ENCODE measurements at regions not wholly inside any gene's neighbourhood (a gene's known extent, or its start where the extent isn't known, plus 50 kb on each side); places are given as distances from the start of the nearest gene placed in this dataset.
"Not testable (repeated sequence)": the region's sequence is repeated elsewhere in the genome, so short reads cannot be mapped to it uniquely, and the experiment has no call there.

DNA sequence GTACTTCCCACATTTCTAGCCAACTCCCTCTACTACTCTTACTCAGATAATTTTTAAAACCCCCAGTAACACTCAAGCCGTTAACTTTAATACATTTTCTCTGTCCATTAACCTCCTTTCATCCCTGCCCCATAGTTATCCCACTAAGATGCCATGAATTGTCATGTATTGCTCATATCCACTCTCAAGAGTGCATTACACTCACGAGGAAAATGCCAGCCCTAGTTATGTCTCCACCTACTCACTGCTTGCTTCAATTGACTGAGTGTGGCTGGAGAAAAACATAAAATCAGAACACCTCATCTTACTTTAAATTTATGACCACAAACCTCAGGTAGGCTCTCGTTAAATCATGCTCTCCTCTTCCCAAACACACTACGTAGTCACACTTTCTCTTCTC, 324.1 kb upstream of the NPSR1 start:
- Histone ChIP-seq H3K27me3 (ENCODE audit: insufficient read depth, low read length) (no peaks in the 10 kb centered on the region), H3K9ac (ENCODE audit: low read depth, low read length) (no peak overlapping the region), H3K4me3 (ENCODE audit: low read length) (no peak overlapping the region), H3K36me3 (ENCODE audit: insufficient read depth, low read depth, low read length) (no peaks in the 10 kb centered on the region), H3K4me1 (ENCODE audit: insufficient read depth, low read length) (no peaks in the 10 kb centered on the region; the same call in 1 of the 2 replicates), H3K9me3 (ENCODE audit: insufficient read depth, low read depth, low read length) (no peaks in the 10 kb centered on the region), H3K27ac (ENCODE audit: low read length) (no peak overlapping the region)

DNA sequence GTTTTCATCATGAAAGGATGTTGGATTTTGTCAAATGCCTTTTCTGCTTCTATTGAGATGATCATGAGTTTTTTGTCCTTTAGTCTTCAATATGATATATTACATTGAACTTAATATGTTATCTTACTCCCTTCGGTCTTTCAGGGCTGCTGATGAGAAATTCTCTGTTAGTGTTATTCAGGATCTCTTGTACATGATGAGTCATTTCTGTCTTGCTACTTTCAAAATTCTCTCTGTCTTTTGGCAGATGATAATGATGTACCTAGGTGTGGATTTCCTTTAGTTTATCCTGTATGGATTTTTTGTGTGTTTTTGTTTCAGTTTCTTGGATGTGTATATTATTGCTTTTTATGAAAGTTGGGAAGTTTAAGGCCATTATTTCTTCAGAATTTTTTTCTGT, 320.9 kb upstream of the NPSR1 start:
- Histone ChIP-seq H3K4me1 (ENCODE audit: insufficient read depth, low read length) (peaks cover 10% of the 10 kb centered on the region; the same call in 1 of the 2 replicates), H3K9ac (ENCODE audit: low read depth, low read length) (no peak overlapping the region), H3K9me3 (ENCODE audit: insufficient read depth, low read depth, low read length) (no peaks in the 10 kb centered on the region), H3K27me3 (ENCODE audit: insufficient read depth, low read length) (no peaks in the 10 kb centered on the region), H3K36me3 (ENCODE audit: insufficient read depth, low read depth, low read length) (no peaks in the 10 kb centered on the region), H3K4me3 (ENCODE audit: low read length) (no peak overlapping the region), H3K27ac (ENCODE audit: low read length) (no peak overlapping the region)

GRCh38 chr7:34338961-34339526, 319.0 kb upstream of the NPSR1 start:
- H3K27ac ChIP-seq (ENCODE audit: low read length), result no peak overlapping the region
- H3K9ac ChIP-seq (ENCODE audit: low read depth, low read length), result no peak overlapping the region
- H3K4me3 ChIP-seq (ENCODE audit: low read length), result no peak overlapping the region
- H3K4me1 ChIP-seq (ENCODE audit: insufficient read depth, low read length), result peaks cover 10% of the 10 kb centered on the region; the same call in 1 of the 2 replicates
- no peaks in the 10 kb centered on the region for H3K9me3 ChIP-seq (ENCODE audit: insufficient read depth, low read depth, low read length)
- no peaks in the 10 kb centered on the region for H3K27me3 ChIP-seq (ENCODE audit: insufficient read depth, low read length)
- H3K36me3 ChIP-seq (ENCODE audit: insufficient read depth, low read depth, low read length), result no peaks in the 10 kb centered on the region

- Histone ChIP-seq H3K36me3 (ENCODE audit: insufficient read depth, low read depth, low read length) (no peaks in the 10 kb centered on the region), H3K4me3 (ENCODE audit: low read length) (no peak overlapping the region), H3K9ac (ENCODE audit: low read depth, low read length) (peak overlapping the region; percentile 28; the same call in 1 of the 2 replicates), H3K4me1 (ENCODE audit: insufficient read depth, low read length) (peaks cover 10% of the 10 kb centered on the region; the same call in 1 of the 2 replicates), H3K27ac (ENCODE audit: low read length) (no peak overlapping the region), H3K9me3 (ENCODE audit: insufficient read depth, low read depth, low read length) (no peaks in the 10 kb centered on the region), H3K27me3 (ENCODE audit: insufficient read depth, low read length) (no peaks in the 10 kb centered on the region)
Measured at GRCh38 chr7:34341326-34341725, 316.7 kb upstream of the NPSR1 start.

DNA sequence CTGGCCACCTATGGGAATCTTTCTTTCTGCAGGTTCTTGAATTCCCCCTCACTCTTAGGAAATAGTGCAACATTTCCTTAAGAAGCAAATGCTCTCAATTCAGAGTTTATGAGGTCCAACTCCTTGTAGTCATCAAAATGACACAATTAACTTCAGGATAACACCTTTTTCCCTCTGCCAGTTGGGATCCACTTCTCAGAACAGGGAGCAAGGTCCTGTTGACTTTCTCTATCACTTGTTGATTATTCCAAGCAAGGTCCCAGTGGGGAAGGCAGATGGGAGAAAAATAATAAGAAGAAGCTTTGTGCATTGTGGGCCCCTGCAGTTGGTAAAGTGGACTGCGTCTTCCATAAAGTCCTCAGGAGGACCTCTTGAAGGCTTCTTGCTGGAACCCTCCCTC, 315.6 kb upstream of the NPSR1 start:
- no peak overlapping the region for H3K4me3 ChIP-seq (ENCODE audit: low read length)
- no peaks in the 10 kb centered on the region for H3K9me3 ChIP-seq (ENCODE audit: insufficient read depth, low read depth, low read length)
- H3K9ac ChIP-seq (ENCODE audit: low read depth, low read length), result no peak overlapping the region
- H3K36me3 ChIP-seq (ENCODE audit: insufficient read depth, low read depth, low read length), result no peaks in the 10 kb centered on the region
- peaks cover 10% of the 10 kb centered on the region; the same call in 1 of the 2 replicates for H3K4me1 ChIP-seq (ENCODE audit: insufficient read depth, low read length)
- H3K27ac ChIP-seq (ENCODE audit: low read length), result no peak overlapping the region
- no peaks in the 10 kb centered on the region for H3K27me3 ChIP-seq (ENCODE audit: insufficient read depth, low read length)

DNA sequence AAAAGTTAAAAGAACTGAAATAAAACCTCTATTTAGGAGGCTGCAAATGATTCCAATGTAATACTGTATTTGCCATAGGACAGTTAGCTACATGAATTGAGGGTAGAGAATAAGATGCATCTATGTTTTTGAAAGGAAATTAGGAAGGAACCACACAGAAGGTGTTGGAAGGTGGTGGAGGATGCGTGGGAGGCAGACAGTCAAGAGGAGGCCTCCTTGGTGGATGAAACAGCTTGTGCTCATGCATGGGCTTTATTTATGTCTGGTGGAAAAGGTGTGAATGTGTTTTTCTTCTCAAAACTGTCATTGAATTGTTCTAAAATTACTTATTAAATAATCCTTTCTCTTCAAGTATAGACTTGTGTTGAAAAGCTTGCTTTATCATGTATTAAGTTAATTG, 314.4 kb upstream of the NPSR1 start:
- Histone ChIP-seq H3K9me3 (ENCODE audit: insufficient read depth, low read depth, low read length) (no peaks in the 10 kb centered on the region), H3K4me1 (ENCODE audit: insufficient read depth, low read length) (peaks cover 10% of the 10 kb centered on the region; the same call in 1 of the 2 replicates), H3K4me3 (ENCODE audit: low read length) (no peak overlapping the region), H3K27ac (ENCODE audit: low read length) (no peak overlapping the region), H3K27me3 (ENCODE audit: insufficient read depth, low read length) (no peaks in the 10 kb centered on the region), H3K9ac (ENCODE audit: low read depth, low read length) (no peak overlapping the region), H3K36me3 (ENCODE audit: insufficient read depth, low read depth, low read length) (no peaks in the 10 kb centered on the region)

DNA sequence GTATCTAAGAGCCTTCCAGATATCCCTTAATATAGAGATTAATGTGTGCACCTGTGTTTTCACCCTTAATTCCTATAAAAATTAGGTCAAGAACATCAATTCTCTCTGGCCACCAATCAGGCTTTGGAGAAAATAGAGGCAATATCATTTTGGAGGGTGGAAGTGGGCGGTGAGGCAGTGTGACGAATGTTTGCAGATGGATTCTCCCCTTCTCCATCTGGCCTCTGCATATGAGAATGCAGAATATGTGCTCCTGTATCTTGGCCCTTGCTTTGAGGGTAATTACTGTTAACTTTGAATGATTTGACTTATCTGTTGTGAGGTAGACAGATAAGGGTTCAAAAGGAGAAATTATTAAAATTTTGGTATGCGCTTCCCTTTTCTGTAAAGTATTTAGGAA, 304.0 kb upstream of the NPSR1 start:
- H3K4me1 ChIP-seq (ENCODE audit: insufficient read depth, low read length), result peaks cover 11% of the 10 kb centered on the region
- H3K27ac ChIP-seq (ENCODE audit: low read length), result no peak overlapping the region
- no peak overlapping the region for H3K4me3 ChIP-seq (ENCODE audit: low read length)
- H3K9ac ChIP-seq (ENCODE audit: low read depth, low read length), result no peak overlapping the region
- H3K27me3 ChIP-seq (ENCODE audit: insufficient read depth, low read length), result peaks cover 36% of the 10 kb centered on the region
- no peaks in the 10 kb centered on the region for H3K36me3 ChIP-seq (ENCODE audit: insufficient read depth, low read depth, low read length)
- H3K9me3 ChIP-seq (ENCODE audit: insufficient read depth, low read depth, low read length), result no peaks in the 10 kb centered on the region

DNA sequence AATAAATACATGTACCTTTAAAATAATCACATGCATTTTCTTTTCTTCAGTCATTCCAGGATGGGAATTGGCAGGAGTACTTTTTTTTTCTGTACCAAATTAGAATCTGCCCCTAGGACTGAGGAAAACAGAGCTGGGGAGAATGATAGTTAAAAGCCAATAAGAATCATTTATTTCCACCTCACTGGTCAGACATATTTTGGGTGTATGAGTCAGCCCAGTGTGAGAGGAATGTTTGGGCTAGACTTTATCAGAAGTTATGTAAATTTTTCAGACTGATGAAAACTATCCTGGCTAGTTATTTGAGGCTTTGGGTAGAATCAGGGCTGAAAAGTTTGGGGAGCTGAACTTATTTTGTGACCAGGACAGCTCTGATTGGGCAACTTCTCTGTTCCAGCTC, 303.1 kb upstream of the NPSR1 start:
- Histone ChIP-seq H3K4me3 (ENCODE audit: low read length) (no peak overlapping the region), H3K27me3 (ENCODE audit: insufficient read depth, low read length) (peaks cover 45% of the 10 kb centered on the region)

GRCh38 chr7:34357068-34357467, 300.9 kb upstream of the NPSR1 start:
- no peak overlapping the region for H3K4me3 ChIP-seq (ENCODE audit: low read length)
- peaks cover 11% of the 10 kb centered on the region for H3K4me1 ChIP-seq (ENCODE audit: insufficient read depth, low read length)
- H3K36me3 ChIP-seq (ENCODE audit: insufficient read depth, low read depth, low read length), result no peaks in the 10 kb centered on the region
- no peaks in the 10 kb centered on the region for H3K9me3 ChIP-seq (ENCODE audit: insufficient read depth, low read depth, low read length)
- H3K27ac ChIP-seq (ENCODE audit: low read length), result no peak overlapping the region
- H3K27me3 ChIP-seq (ENCODE audit: insufficient read depth, low read length), result peaks cover 48% of the 10 kb centered on the region
- H3K9ac ChIP-seq (ENCODE audit: low read depth, low read length), result no peak overlapping the region

More for the DNA sequence above, 303.1 kb upstream of the NPSR1 start:
- H3K9me3 ChIP-seq (ENCODE audit: insufficient read depth, low read depth, low read length), result no peaks in the 10 kb centered on the region
- no peaks in the 10 kb centered on the region for H3K36me3 ChIP-seq (ENCODE audit: insufficient read depth, low read depth, low read length)
- no peak overlapping the region for H3K9ac ChIP-seq (ENCODE audit: low read depth, low read length)
- H3K27ac ChIP-seq (ENCODE audit: low read length), result no peak overlapping the region
- peaks cover 11% of the 10 kb centered on the region for H3K4me1 ChIP-seq (ENCODE audit: insufficient read depth, low read length)

DNA sequence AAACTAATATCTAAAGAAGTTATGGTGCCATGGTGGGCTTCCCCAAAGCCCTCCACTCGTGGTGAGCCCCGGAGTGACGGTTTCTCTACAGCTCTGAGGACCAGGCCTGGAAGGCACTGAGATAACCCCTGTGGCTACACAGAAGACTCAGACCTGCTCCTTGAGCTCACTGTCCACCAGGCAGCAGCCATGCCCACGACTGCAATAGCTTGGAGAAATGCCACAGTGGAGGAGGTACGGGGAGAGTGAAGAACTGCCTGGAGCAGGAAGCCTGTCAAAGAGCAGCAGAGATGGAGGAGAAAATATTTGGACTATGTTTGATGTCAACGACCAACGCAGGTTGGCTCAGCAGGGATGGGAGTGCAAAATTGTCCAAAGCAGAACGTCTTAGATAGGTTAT, 300.1 kb upstream of the NPSR1 start:
- Histone ChIP-seq H3K9ac (ENCODE audit: low read depth, low read length) (no peak overlapping the region), H3K36me3 (ENCODE audit: insufficient read depth, low read depth, low read length) (no peaks in the 10 kb centered on the region), H3K4me3 (ENCODE audit: low read length) (no peak overlapping the region), H3K4me1 (ENCODE audit: insufficient read depth, low read length) (peaks cover 11% of the 10 kb centered on the region), H3K9me3 (ENCODE audit: insufficient read depth, low read depth, low read length) (no peaks in the 10 kb centered on the region), H3K27ac (ENCODE audit: low read length) (no peak overlapping the region), H3K27me3 (ENCODE audit: insufficient read depth, low read length) (peaks cover 48% of the 10 kb centered on the region)

GRCh38 chr7:34358578-34358977, 299.4 kb upstream of the NPSR1 start:
- Histone ChIP-seq H3K4me1 (ENCODE audit: insufficient read depth, low read length) (peaks cover 11% of the 10 kb centered on the region), H3K27me3 (ENCODE audit: insufficient read depth, low read length) (peaks cover 48% of the 10 kb centered on the region)
- not testable (repeated sequence) for H3K4me3 ChIP-seq (ENCODE audit: low read length); H3K27ac ChIP-seq (ENCODE audit: low read length); H3K9ac ChIP-seq (ENCODE audit: low read depth, low read length); H3K9me3 ChIP-seq (ENCODE audit: insufficient read depth, low read depth, low read length); H3K36me3 ChIP-seq (ENCODE audit: insufficient read depth, low read depth, low read length)

- H3K4me1 ChIP-seq (ENCODE audit: insufficient read depth, low read length), result peaks cover 7% of the 10 kb centered on the region
- peaks cover 30% of the 10 kb centered on the region for H3K27me3 ChIP-seq (ENCODE audit: insufficient read depth, low read length)
- H3K36me3 ChIP-seq (ENCODE audit: insufficient read depth, low read depth, low read length), result no peaks in the 10 kb centered on the region
- no peaks in the 10 kb centered on the region for H3K9me3 ChIP-seq (ENCODE audit: insufficient read depth, low read depth, low read length)
- H3K4me3 ChIP-seq (ENCODE audit: low read length), result no peak overlapping the region
- no peak overlapping the region for H3K9ac ChIP-seq (ENCODE audit: low read depth, low read length)
- H3K27ac ChIP-seq (ENCODE audit: low read length), result no peak overlapping the region
Measured at GRCh38 chr7:34361663-34362250, 296.3 kb upstream of the NPSR1 start.

Measured in iPS-20b (cell line).